GM18861 (cell line): ENCODE measurements at regions not wholly inside any gene's neighbourhood (a gene's known extent, or its start where the extent isn't known, plus 50 kb on each side); places are given as distances from the start of the nearest gene placed in this dataset.

ENCODE experiments used
- ATAC-seq: cut with Tn5 transposase; IDR thresholded peaks from one replicate; pipeline ENCODE4 v1.9.1; 2021; ENCODE audit not compliant: unreplicated experiment

DNA sequence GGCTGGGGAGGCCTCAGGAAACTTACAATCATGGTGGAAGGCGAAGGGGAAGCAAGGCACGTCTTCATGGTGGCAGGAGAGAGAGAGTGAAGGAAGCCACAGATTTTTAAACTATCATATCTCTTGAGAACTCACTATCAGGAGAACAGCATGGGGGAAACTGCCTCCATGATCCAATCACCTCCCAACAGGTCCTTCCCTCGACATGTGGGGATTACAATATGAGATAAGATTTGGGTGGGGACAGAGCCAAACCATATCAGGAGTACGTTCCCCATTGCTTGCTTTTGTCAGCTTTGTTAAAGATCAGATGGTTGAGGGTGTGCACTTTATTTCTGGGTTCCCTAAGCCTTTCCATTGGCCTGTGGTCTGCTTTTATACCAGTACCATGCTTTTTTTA is 53.7 kb upstream of the E2F8 start:
- ATAC-seq = no peak

DNA sequence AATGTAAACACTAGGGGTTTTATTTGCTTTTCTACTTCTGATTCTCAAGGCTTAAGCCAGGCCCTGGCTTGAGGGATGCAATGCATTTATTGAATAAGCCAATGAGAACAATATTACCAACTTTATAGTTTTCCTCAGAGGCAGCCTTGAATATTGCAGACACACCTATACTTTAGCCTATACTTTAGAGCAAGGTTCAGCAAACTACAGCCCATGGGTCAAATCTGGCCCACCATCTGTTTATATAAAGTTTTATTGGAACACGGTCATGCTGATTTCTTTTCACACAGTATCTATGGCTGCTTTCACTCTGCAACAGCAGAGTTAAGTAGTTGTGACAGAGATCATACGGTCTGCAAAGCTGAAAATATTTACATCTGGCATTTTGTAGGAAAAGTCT is 50.3 kb upstream of the E2F8 start:
- no peak for ATAC-seq
